ENCODE measurements at regions not wholly inside any gene's neighbourhood (a gene's known extent, or its start where the extent isn't known, plus 50 kb on each side); places are given as distances from the start of the nearest gene placed in this dataset.

- TF ChIP-seq, protein P1, sequence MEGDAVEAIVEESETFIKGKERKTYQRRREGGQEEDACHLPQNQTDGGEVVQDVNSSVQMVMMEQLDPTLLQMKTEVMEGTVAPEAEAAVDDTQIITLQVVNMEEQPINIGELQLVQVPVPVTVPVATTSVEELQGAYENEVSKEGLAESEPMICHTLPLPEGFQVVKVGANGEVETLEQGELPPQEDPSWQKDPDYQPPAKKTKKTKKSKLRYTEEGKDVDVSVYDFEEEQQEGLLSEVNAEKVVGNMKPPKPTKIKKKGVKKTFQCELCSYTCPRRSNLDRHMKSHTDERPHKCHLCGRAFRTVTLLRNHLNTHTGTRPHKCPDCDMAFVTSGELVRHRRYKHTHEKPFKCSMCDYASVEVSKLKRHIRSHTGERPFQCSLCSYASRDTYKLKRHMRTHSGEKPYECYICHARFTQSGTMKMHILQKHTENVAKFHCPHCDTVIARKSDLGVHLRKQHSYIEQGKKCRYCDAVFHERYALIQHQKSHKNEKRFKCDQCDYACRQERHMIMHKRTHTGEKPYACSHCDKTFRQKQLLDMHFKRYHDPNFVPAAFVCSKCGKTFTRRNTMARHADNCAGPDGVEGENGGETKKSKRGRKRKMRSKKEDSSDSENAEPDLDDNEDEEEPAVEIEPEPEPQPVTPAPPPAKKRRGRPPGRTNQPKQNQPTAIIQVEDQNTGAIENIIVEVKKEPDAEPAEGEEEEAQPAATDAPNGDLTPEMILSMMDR (IDR thresholded peaks at IDR 0.05; ENCODE audit: low read depth, low read length, missing input control), result no peak
- no peak for TF ChIP-seq JUND (IDR thresholded peaks at IDR 0.05)
- TF ChIP-seq RAD21 (IDR thresholded peaks at IDR 0.05), result no peak
- TF ChIP-seq TAF1 (conservative IDR thresholded peaks at IDR 0.05), result no peak
Observed at GRCh38 chr5:67483453-67484030, 286.9 kb upstream of the CD180 start.

All from liver (tissue), 3 donors.